Lower leg skin (tissue), 4 donors: ENCODE measurements at regions not wholly inside any gene's neighbourhood (a gene's known extent, or its start where the extent isn't known, plus 50 kb on each side); places are given as distances from the start of the nearest gene placed in this dataset.
A peak's percentile ranks its signal among the peaks of the same experiment; 100 is the strongest.

Source experiments
- DNase-seq, 2 donors: peaks; one replicate each; pipeline ENCODE4 v3.0.0-alpha.2; 2019; ENCODE audit warnings: low spot score in 2 of 2
- H3K4me3 ChIP-seq: fragments of 200-600 bp; sonication (generic); 2 replicates; pipeline ENCODE4 v1.5.1; 2017; ENCODE audit warnings: mild to moderate bottlenecking, low read depth; ENCODE audit not compliant: poor library complexity, severe bottlenecking
- CTCF ChIP-seq, 3 donors: fragments of 450-650 bp; IDR thresholded peaks; one replicate each; pipeline ENCODE4 v1.5.1; 2016; ENCODE audit warnings: antibody characterized with exemption in 3 of 3, mild to moderate bottlenecking in 3 of 3, moderate library complexity in 2 of 3
- POLR2A ChIP-seq, 2 donors: fragments of 450-650 bp; IDR thresholded peaks; one replicate each; pipeline ENCODE4 v1.6.1; 2016 to 2017; ENCODE audit warnings: antibody characterized with exemption in 2 of 2, mild to moderate bottlenecking in 1 of 2, moderate library complexity in 1 of 2
- WGBS, 2 donors: methylation state at CpG; one replicate each; pipeline ENCODE4 v1.1.5; 2018; 5-methylcytosine and 5-hydroxymethylcytosine counted together
- intact Hi-C: fragments of 100-400 bp; cut with DNase I; formaldehyde crosslinking; loops from one replicate; pipeline ENCODE4 v1.15.0; 2023; ENCODE audit warnings: low total_unique reads

GRCh38 chr20:58002901-58003300, 225.6 kb downstream of the ANKRD60 start:
- no peak overlapping the region for H3K4me3 ChIP-seq
- 87 to 93% methylated on average over 6 of the region's 6 CpGs for WGBS, 2 donors
- intact Hi-C loops, result no loop called here
- no peak for DNase-seq
- no peak for TF ChIP-seq CTCF (IDR thresholded peaks at IDR 0.05)
- no peak for TF ChIP-seq POLR2A (IDR thresholded peaks at IDR 0.05)

- intact Hi-C loops, result no loop called here
- TF ChIP-seq POLR2A (IDR thresholded peaks at IDR 0.05) (no peak), CTCF (IDR thresholded peaks at IDR 0.05) (no peak)
- no peak overlapping the region for H3K4me3 ChIP-seq
- no peak for DNase-seq
- WGBS, 2 donors, result 82 to 87% methylated on average over 3 of the region's 3 CpGs
These were observed 226.5 kb downstream of the ANKRD60 start for GRCh38 chr20:58001946-58002345.

- TF ChIP-seq CTCF (IDR thresholded peaks at IDR 0.05) (no peak), POLR2A (IDR thresholded peaks at IDR 0.05) (no peak)
- intact Hi-C loops, result no loop called here
- no peak for DNase-seq
- WGBS, 2 donors, result 62 to 64% methylated on average over 13 of the region's 13 CpGs
- no peak overlapping the region for H3K4me3 ChIP-seq
These were observed 227.1 kb downstream of the ANKRD60 start for GRCh38 chr20:58001381-58001780.

GRCh38 chr20:58000861-58001260, 227.6 kb downstream of the ANKRD60 start:
- DNase-seq, result no peak
- no peak for TF ChIP-seq POLR2A (IDR thresholded peaks at IDR 0.05)
- TF ChIP-seq CTCF (IDR thresholded peaks at IDR 0.05), result no peak
- 87 to 95% methylated on average over 2 of the region's 2 CpGs for WGBS, 2 donors
- intact Hi-C loops, result no loop called here
- H3K4me3 ChIP-seq, result no peak overlapping the region

GRCh38 chr20:57999465-58000111, 228.9 kb downstream of the ANKRD60 start:
- TF ChIP-seq POLR2A (IDR thresholded peaks at IDR 0.05) (no peak), CTCF (IDR thresholded peaks at IDR 0.05) (no peak)
- H3K4me3 ChIP-seq, result no peak overlapping the region
- intact Hi-C loops, result no loop called here
- WGBS, 2 donors, result 9 to 11% methylated on average over 17 of the region's 17 CpGs
- peak in 1 of 2 donors; percentile 43 for DNase-seq

GRCh38 chr20:57998981-57999464, 229.4 kb downstream of the ANKRD60 start:
- no peak overlapping the region for H3K4me3 ChIP-seq
- no peak for DNase-seq
- intact Hi-C loops, result no loop called here
- WGBS, 2 donors, result 25 to 32% methylated on average over 9 of the region's 9 CpGs
- TF ChIP-seq POLR2A (IDR thresholded peaks at IDR 0.05) (no peak), CTCF (IDR thresholded peaks at IDR 0.05) (no peak)
